HG03064 (cell line): ENCODE measurements at regions not wholly inside any gene's neighbourhood (a gene's known extent, or its start where the extent isn't known, plus 50 kb on each side); places are given as distances from the start of the nearest gene placed in this dataset.

Source experiments
- ATAC-seq: cut with Tn5 transposase; IDR thresholded peaks from one replicate; pipeline ENCODE4 v1.9.1; 2021; ENCODE audit warnings: low read depth; ENCODE audit not compliant: unreplicated experiment

DNA sequence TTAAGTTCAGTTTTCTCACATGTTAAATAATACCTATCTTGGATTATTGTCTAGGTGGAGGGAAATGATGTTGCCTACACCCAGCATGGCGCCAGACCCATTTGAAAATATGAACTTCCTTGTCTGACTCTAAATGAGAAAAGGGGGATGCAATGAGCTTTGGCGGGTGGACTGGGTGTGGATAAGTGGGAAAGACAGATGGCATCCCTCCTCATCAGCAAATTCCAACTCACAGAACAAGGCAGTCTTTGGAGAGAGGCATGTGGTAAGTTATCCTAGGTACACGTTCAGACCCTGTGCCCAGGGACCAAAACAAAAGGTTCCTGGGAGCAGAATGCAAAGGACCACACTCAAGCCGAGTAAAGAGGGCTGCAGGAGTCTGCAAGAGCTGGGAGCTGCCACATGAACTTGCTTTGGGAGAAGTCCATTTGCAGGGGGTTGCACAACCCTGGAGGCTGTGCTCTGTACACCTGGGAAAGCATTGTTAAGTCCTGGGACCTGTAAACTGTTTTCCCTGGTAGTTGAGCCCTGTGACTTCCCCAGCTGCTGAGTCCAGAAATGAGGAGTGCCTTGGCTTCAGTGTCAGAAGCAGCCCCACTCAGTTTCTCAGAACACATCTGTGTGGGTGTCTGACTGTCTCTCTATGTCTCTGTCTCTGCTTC, 102.3 kb upstream of the TPM1 start:
- no peak for ATAC-seq

GRCh38 chr15:62940755-62941361, 101.7 kb upstream of the TPM1 start:
- no peak for ATAC-seq

- no peak for ATAC-seq
Measured at GRCh38 chr15:62941699-62942098, 100.8 kb upstream of the TPM1 start.

GRCh38 chr15:62942428-62942827, 100.1 kb upstream of the TPM1 start:
- no peak for ATAC-seq

DNA sequence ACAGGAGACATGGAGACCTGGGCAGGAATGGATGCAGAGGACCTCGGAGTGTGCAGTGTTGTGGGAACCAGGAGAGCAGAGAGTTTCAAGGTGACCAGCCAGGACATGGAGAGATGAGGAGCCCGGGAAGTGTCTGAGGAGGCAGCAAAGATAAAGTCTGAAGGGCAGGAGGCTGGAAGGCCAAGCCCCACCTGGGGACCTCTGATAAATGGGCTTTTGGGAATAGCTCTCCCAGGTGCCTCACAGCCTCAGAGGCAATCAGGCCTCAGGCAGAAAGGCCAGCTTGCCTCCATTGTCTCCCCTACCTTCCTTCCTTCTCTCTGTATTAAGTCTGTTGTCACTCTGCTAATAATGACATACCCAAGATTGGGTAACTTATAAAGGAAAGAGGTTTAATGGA, 97.5 kb upstream of the TPM1 start:
- ATAC-seq = no peak

GRCh38 chr15:62945760-62946159, 96.8 kb upstream of the TPM1 start:
- ATAC-seq = no peak

GRCh38 chr15:62946940-62947339, 95.6 kb upstream of the TPM1 start:
- ATAC-seq = no peak

DNA sequence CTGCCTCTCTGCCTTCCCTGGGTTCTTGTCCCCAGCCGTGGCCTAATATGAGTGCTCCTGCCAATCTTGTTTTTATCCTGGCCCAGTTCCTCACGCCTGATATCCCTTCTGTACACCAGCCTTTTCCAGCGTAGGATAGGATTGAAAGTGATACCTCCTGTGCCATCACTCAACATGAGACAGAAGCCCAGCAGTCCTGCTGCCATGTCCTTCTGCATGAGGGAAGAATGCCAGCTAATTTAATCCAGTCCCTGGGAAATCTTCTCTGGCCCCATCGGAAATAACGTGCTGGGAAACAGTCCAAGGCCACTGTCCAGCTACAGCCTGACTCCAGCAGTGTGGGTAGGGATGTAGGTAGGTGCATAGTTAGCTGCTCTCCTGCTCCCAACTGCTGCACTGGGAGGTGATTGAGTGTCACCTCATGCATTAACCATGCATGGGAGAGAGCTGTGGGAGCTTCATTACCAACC, 92.0 kb upstream of the TPM1 start:
- no peak for ATAC-seq

GRCh38 chr15:62951481-62951880, 91.1 kb upstream of the TPM1 start:
- ATAC-seq = no peak

GRCh38 chr15:62953021-62953420, 89.5 kb upstream of the TPM1 start:
- no peak for ATAC-seq

GRCh38 chr15:62953496-62954045, 89.0 kb upstream of the TPM1 start:
- no peak for ATAC-seq

GRCh38 chr15:62957130-62957529, 85.4 kb upstream of the TPM1 start:
- ATAC-seq = no peak

DNA sequence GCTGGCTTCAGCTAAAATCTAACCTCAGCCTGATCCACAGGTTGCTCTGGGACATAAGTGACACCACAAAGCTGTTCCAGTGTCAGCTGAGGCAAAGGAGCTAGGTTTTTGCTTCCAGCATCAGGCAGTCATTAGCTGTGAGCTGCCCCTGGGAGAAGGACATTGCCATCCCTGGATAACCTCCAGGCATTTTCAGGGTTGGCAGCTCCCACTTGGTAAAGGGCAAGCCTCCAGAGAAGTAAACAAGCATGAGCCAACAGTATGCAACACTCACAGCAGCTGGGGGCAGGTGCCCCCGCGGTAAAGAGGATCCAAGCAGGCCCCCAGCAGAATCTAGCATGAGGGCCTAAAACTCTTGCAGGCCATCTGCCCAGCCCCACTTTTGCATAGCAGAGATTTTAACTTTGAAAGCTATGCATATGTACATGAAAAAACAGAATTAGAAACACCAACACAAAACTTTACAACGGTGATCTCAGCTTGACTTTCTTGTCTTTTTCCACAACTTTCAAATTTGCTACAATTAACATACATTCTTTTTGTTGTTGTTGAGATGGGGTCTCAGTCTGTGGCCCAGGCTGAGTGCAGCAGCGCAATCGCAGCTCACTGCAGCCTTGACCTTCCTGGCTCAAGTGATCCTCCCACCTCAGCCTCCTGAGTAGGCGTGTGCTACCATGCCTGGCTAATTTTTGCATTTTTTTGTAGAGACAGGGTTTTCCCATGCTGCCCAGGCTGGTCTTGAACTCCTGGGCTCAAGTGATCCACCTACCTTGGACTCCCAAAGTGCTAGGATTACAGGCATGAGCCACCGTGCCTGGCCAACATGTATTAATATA, 83.8 kb upstream of the TPM1 start:
- no peak for ATAC-seq

- ATAC-seq = no peak
Measured at GRCh38 chr15:62961134-62961533, 81.4 kb upstream of the TPM1 start.

- no peak for ATAC-seq
Measured at GRCh38 chr15:62962101-62962995, 80.2 kb upstream of the TPM1 start.

DNA sequence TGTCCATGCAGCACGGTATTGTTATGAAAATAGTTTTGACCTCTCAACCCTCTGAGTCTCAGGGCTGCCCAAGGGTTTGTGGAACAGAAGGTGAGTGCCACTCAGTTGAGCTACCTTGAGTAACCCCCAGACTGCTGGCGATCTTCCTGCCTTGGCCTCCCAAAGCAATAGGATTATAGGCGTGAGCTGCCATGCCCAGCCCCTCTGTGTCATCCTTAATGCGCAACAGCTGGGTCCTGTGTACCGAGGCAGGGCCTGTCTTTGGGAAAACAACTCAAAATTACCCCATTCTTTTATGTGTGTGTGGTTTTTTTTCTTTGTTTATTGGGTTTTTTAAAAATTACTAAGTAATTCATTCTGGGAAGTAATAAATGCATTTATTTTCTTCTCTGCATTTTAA, 78.3 kb upstream of the TPM1 start:
- ATAC-seq = no peak

GRCh38 chr15:62966294-62967078, 76.1 kb upstream of the TPM1 start:
- no peak for ATAC-seq

DNA sequence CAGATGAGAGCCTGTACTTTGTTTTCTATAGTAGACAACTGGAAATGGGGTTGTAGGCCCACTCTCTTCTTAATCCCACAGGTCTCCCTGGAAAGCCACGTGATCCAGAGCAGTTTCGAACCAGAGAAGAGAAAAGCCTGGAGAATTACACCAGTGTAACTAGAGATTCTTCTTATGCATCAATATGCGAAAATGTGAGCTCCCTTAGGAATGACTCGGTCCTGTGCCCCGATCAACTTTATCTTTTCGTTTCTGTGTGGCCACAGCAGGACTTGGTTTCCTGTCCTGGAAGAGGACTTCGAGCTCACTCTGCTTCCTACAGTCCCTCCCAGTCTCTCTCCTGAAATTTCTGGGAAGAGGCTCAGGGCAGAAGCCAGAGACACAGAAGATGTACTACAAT, 73.8 kb upstream of the TPM1 start:
- ATAC-seq = no peak

DNA sequence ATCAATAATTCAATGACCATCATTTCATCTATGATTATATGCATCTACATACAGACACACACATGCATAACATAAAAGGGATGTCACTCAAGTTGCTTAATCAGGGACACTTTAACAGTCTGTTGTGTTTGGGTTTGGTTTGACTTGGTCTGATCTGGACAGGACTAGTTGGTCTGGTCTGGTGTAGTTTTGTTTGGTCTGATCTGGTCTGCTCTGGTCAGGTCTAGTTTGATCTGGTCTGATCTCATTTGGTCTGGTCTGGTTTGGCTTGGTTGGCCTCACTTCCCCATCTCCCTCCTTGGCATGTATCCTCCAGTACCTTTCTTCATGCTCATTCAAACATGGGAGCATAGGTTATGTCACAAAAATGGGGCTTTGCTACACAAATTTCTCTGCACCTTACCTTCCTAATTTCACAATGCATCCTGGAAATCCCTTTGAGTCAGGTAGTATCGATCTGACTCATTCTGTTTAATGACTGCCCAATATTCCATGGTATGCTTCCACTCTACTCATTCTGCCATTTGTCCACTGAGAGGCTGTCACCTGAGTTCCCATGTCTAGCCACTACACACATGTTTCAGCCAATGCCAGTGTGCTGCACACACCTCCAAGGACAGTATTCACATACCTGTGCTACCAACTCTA, 73.0 kb upstream of the TPM1 start:
- no peak for ATAC-seq
